Thyroid gland (tissue), 4 donors: ENCODE measurements at regions not wholly inside any gene's neighbourhood (a gene's known extent, or its start where the extent isn't known, plus 50 kb on each side); places are given as distances from the start of the nearest gene placed in this dataset.

ENCODE experiments used
- CTCF ChIP-seq, 6 experiments: fragments of 200-600 bp in 3 of 6; fragments of 450-650 bp in 3 of 6; sonication (generic) in 3 of 6; IDR thresholded peaks; one replicate each; pipeline ENCODE4 v1.5.1; 2016 to 2019; ENCODE audit warnings: antibody characterized with exemption in 6 of 6, mild to moderate bottlenecking in 2 of 6, inconsistent platforms in 1 of 6, moderate library complexity in 1 of 6
- POLR2A ChIP-seq, 2 donors: fragments of 450-650 bp; IDR thresholded peaks; one replicate each; pipeline ENCODE4 v1.6.1; 2017; ENCODE audit warnings: antibody characterized with exemption in 2 of 2, mild to moderate bottlenecking in 2 of 2, moderate library complexity in 1 of 2

- TF ChIP-seq POLR2A (IDR thresholded peaks at IDR 0.05) = no peak
- no peak for TF ChIP-seq CTCF (IDR thresholded peaks at IDR 0.05)
Observed at GRCh38 chr7:101753316-101753715, 64.1 kb upstream of the CUX1 start.
